ENCODE measurements at regions not wholly inside any gene's neighbourhood (a gene's known extent, or its start where the extent isn't known, plus 50 kb on each side); places are given as distances from the start of the nearest gene placed in this dataset.

GRCh38 chr2:147660680-147661079, 184.1 kb upstream of the ACVR2A start:
- no peak overlapping the region for H3K4me3 ChIP-seq (ENCODE audit: low read depth, low read length)
- no peak for DNase-seq (ENCODE audit: low read depth)

GRCh38 chr2:147659051-147659450, 185.8 kb upstream of the ACVR2A start:
- H3K4me3 ChIP-seq (ENCODE audit: low read depth, low read length), result no peak overlapping the region
- no peak for TF ChIP-seq CTCF (IDR thresholded peaks at IDR 0.05; ENCODE audit: control insufficient read depth, extremely low read depth, insufficient read depth)
- DNase-seq (ENCODE audit: low read depth), result no peak

More at GRCh38 chr2:147660680-147661079, 184.1 kb upstream of the ACVR2A start:
- no peak for TF ChIP-seq CTCF (IDR thresholded peaks at IDR 0.05; ENCODE audit: control insufficient read depth, extremely low read depth, insufficient read depth)

- DNase-seq (ENCODE audit: low read depth), result no peak
- no peak overlapping the region for H3K4me3 ChIP-seq (ENCODE audit: low read depth, low read length)
- no peak for TF ChIP-seq CTCF (IDR thresholded peaks at IDR 0.05; ENCODE audit: control insufficient read depth, extremely low read depth, insufficient read depth)
Measured at GRCh38 chr2:147657086-147658000, 187.5 kb upstream of the ACVR2A start.

- no peak for TF ChIP-seq CTCF (IDR thresholded peaks at IDR 0.05; ENCODE audit: control insufficient read depth, extremely low read depth, insufficient read depth)
- H3K4me3 ChIP-seq (ENCODE audit: low read depth, low read length), result no peak overlapping the region
- DNase-seq (ENCODE audit: low read depth), result no peak
Measured at GRCh38 chr2:147649998-147650397, 194.8 kb upstream of the ACVR2A start.

GRCh38 chr2:147649286-147649685, 195.5 kb upstream of the ACVR2A start:
- no peak for DNase-seq (ENCODE audit: low read depth)
- TF ChIP-seq CTCF (IDR thresholded peaks at IDR 0.05; ENCODE audit: control insufficient read depth, extremely low read depth, insufficient read depth), result no peak
- H3K4me3 ChIP-seq (ENCODE audit: low read depth, low read length), result no peak overlapping the region

- H3K4me3 ChIP-seq (ENCODE audit: low read depth, low read length), result no peak overlapping the region
- no peak for DNase-seq (ENCODE audit: low read depth)
- no peak for TF ChIP-seq CTCF (IDR thresholded peaks at IDR 0.05; ENCODE audit: control insufficient read depth, extremely low read depth, insufficient read depth)
Measured at GRCh38 chr2:147648471-147648870, 196.4 kb upstream of the ACVR2A start.
